ENCODE measurements at regions not wholly inside any gene's neighbourhood (a gene's known extent, or its start where the extent isn't known, plus 50 kb on each side); places are given as distances from the start of the nearest gene placed in this dataset.

GRCh38 chr1:105180789-105181188, 1431.1 kb downstream of the AMY1C start:
- DNase-seq (ENCODE audit: low spot score): no peak
- Histone ChIP-seq H3K4me3 (ENCODE audit: low read depth, low read length, poor library complexity, severe bottlenecking) (no peak overlapping the region), H4K20me1 (ENCODE audit: insufficient read depth, low read length) (no peaks in the 10 kb centered on the region), H3K79me2 (ENCODE audit: insufficient read depth, low read depth, low read length) (no peaks in the 10 kb centered on the region), H3K9me2 (ENCODE audit: insufficient read depth, low read length) (no peaks in the 10 kb centered on the region), H3K27ac (ENCODE audit: low read depth, low read length, poor library complexity, severe bottlenecking) (no peak overlapping the region), H2AFZ (ENCODE audit: low read length) (no peak overlapping the region), H3K36me3 (ENCODE audit: insufficient read depth, low read length) (no peaks in the 10 kb centered on the region), H3K4me1 (ENCODE audit: insufficient read depth, low read length, poor library complexity, severe bottlenecking) (no peaks in the 10 kb centered on the region), H3K9me3 (ENCODE audit: low read length) (no peaks in the 10 kb centered on the region), H3K4me2 (ENCODE audit: low read length) (no peak overlapping the region)
- ChIA-PET POLR2A (interaction anchor here (0.6 kb wide), 1 partner anchor 9 kb away, joined by 4 read pairs; no protein-coding TSS in a partner anchor), CTCF (ENCODE audit: unreplicated experiment) (no interaction called here)
- no TSS peak for BruUV-seq (replicated peaks)
- intact Hi-C loops (cut with micrococcal nuclease; ENCODE audit: unreplicated experiment): no loop called here
- TF ChIP-seq CTCF (conservative IDR thresholded peaks at IDR 0.05; ENCODE audit: low read length) (no peak), EZH2phosphoT487 (IDR thresholded peaks at IDR 0.05; ENCODE audit: borderline replicate concordance, low read depth, low read length) (no peak)

GRCh38 chr1:105204836-105205371, 1455.2 kb downstream of the AMY1C start:
- Histone ChIP-seq H3K9me3 (ENCODE audit: low read length) (no peaks in the 10 kb centered on the region), H4K20me1 (ENCODE audit: insufficient read depth, low read length) (no peaks in the 10 kb centered on the region), H3K4me2 (ENCODE audit: low read length) (no peak overlapping the region), H3K9me2 (ENCODE audit: insufficient read depth, low read length) (no peaks in the 10 kb centered on the region), H3K27ac (ENCODE audit: low read depth, low read length, poor library complexity, severe bottlenecking) (no peak overlapping the region), H3K4me1 (ENCODE audit: insufficient read depth, low read length, poor library complexity, severe bottlenecking) (no peaks in the 10 kb centered on the region), H3K36me3 (ENCODE audit: insufficient read depth, low read length) (no peaks in the 10 kb centered on the region), H2AFZ (ENCODE audit: low read length) (no peak overlapping the region), H3K79me2 (ENCODE audit: insufficient read depth, low read depth, low read length) (no peaks in the 10 kb centered on the region), H3K4me3 (ENCODE audit: low read depth, low read length, poor library complexity, severe bottlenecking) (no peak overlapping the region)
- POLR2A ChIA-PET: no interaction called here
- intact Hi-C loops (cut with micrococcal nuclease; ENCODE audit: unreplicated experiment): no loop called here
- no TSS peak for BruUV-seq (replicated peaks)
- DNase-seq (ENCODE audit: low spot score): no peak
- CTCF ChIA-PET (ENCODE audit: unreplicated experiment): no interaction called here
- TF ChIP-seq CTCF (conservative IDR thresholded peaks at IDR 0.05; ENCODE audit: low read length) (no peak), EZH2phosphoT487 (IDR thresholded peaks at IDR 0.05; ENCODE audit: borderline replicate concordance, low read depth, low read length) (no peak)

GRCh38 chr1:105208581-105208980, 1458.9 kb downstream of the AMY1C start:
- H2AFZ ChIP-seq (ENCODE audit: low read length): no peak overlapping the region
- H3K4me2 ChIP-seq (ENCODE audit: low read length): no peak overlapping the region
- H3K4me3 ChIP-seq (ENCODE audit: low read depth, low read length, poor library complexity, severe bottlenecking): no peak overlapping the region
- 0 out of 2 replicates have a peak, but pooled peaks cover 6% of the 10 kb centered on the region for H3K9me3 ChIP-seq (ENCODE audit: low read length)
- no TSS peak for BruUV-seq (replicated peaks)
- intact Hi-C loops (cut with micrococcal nuclease; ENCODE audit: unreplicated experiment): no loop called here
- no peaks in the 10 kb centered on the region for H3K36me3 ChIP-seq (ENCODE audit: insufficient read depth, low read length)
- ChIA-PET CTCF (ENCODE audit: unreplicated experiment) (no interaction called here), POLR2A (no interaction called here)
- H3K27ac ChIP-seq (ENCODE audit: low read depth, low read length, poor library complexity, severe bottlenecking): no peak overlapping the region
- no peaks in the 10 kb centered on the region for H3K9me2 ChIP-seq (ENCODE audit: insufficient read depth, low read length)
- TF ChIP-seq EZH2phosphoT487 (IDR thresholded peaks at IDR 0.05; ENCODE audit: borderline replicate concordance, low read depth, low read length): no peak
- TF ChIP-seq CTCF (conservative IDR thresholded peaks at IDR 0.05; ENCODE audit: low read length): no peak
- DNase-seq (ENCODE audit: low spot score): no peak
- no peaks in the 10 kb centered on the region for H4K20me1 ChIP-seq (ENCODE audit: insufficient read depth, low read length)
- H3K79me2 ChIP-seq (ENCODE audit: insufficient read depth, low read depth, low read length): no peaks in the 10 kb centered on the region
- H3K4me1 ChIP-seq (ENCODE audit: insufficient read depth, low read length, poor library complexity, severe bottlenecking): no peaks in the 10 kb centered on the region

Measured in OCI-LY7 (cell line).